ENCODE measurements at regions not wholly inside any gene's neighbourhood (a gene's known extent, or its start where the extent isn't known, plus 50 kb on each side); places are given as distances from the start of the nearest gene placed in this dataset.
A peak's percentile ranks its signal among the peaks of the same experiment; 100 is the strongest.

DNA sequence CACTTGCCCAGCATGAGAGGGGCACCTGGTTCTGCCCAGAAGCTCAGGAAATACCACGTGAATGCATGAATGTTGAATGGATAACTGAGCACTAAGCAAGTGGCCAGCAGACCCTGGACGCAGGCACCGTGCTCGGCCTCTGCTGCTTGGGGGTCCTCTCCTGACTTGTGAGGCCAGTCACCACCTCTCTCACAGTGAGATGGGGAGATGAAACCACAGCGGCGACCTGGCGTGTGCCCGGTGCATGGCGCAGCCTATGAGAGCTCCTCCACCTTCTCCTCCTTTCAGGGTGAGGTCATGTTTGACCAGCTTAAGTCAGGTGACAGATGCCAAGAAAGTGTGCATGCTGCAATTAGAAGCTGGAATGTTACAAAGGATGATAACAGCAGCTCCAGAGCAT lies 75.5 kb downstream of the HMX1 start:
- Mint-ChIP-seq H3K4me1 (no peaks in the 10 kb centered on the region), H3K27ac (no peak overlapping the region), H3K9me3 (no peaks in the 10 kb centered on the region), H3K36me3 (no peaks in the 10 kb centered on the region), H3K4me3 (no peak overlapping the region), H3K27me3 (no peaks in the 10 kb centered on the region)

DNA sequence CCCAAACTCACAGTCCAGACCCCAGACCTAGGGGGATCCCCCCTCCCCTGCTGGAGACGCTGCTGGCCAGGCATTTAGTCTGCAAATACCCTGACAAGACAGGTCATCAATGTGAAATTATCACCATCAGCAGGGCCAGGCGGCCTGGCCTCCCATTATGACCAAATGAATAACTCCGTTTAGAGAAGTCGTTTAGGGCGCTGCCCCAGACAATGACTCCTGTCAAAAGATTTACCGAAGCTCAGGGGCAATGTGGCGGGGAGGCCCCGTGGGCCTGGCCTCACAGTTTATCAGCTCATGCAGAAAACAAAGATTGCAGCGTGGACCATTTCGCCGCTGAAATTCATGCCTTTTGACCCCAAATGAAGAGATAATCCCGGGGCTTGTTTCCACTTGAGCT lies 76.5 kb downstream of the HMX1 start:
- H3K36me3 Mint-ChIP-seq: no peaks in the 10 kb centered on the region
- no peak overlapping the region for H3K27ac Mint-ChIP-seq
- H3K9me3 Mint-ChIP-seq: no peaks in the 10 kb centered on the region
- no peaks in the 10 kb centered on the region for H3K27me3 Mint-ChIP-seq
- no peak overlapping the region for H3K4me3 Mint-ChIP-seq
- H3K4me1 Mint-ChIP-seq: no peaks in the 10 kb centered on the region

GRCh38 chr4:8794491-8794890 lies 77.1 kb downstream of the HMX1 start:
- Mint-ChIP-seq H3K4me3 (no peak overlapping the region), H3K27ac (no peak overlapping the region), H3K27me3 (no peaks in the 10 kb centered on the region), H3K4me1 (no peaks in the 10 kb centered on the region), H3K36me3 (no peaks in the 10 kb centered on the region), H3K9me3 (no peaks in the 10 kb centered on the region)

GRCh38 chr4:8793571-8794160 lies 78.0 kb downstream of the HMX1 start:
- H3K27ac Mint-ChIP-seq: no peak overlapping the region
- H3K4me1 Mint-ChIP-seq: no peaks in the 10 kb centered on the region
- no peaks in the 10 kb centered on the region for H3K27me3 Mint-ChIP-seq
- peak overlapping the region in 1 of 4 donors; percentile 17 for H3K4me3 Mint-ChIP-seq
- H3K9me3 Mint-ChIP-seq: no peaks in the 10 kb centered on the region
- H3K36me3 Mint-ChIP-seq: no peaks in the 10 kb centered on the region

- no peaks in the 10 kb centered on the region for H3K36me3 Mint-ChIP-seq
Observed at GRCh38 chr4:8792491-8792890, 79.1 kb downstream of the HMX1 start.

DNA sequence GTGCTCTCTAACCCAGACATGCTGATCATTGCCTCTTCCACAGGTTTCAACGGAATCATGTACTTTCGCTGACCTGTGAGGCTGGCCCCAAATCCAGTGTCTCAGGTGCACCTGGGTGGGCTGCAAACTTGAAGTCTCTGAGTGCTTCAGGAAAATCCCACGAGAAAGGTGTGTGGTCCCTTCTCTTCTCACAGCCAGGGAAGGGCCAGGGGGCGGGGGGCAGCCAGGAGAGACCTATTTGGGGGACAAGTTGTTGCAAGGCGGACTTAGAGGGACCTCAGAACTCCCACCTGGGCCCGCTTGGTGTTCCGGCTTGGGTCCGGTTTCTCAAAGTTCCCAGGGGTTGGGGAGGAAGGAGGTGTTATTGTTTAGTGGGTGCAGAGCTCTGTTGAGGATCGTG lies 80.0 kb downstream of the HMX1 start:
- Mint-ChIP-seq H3K27ac (no peak overlapping the region), H3K36me3 (no peaks in the 10 kb centered on the region), H3K9me3 (no peaks in the 10 kb centered on the region), H3K27me3 (no peaks in the 10 kb centered on the region), H3K4me3 (no peak overlapping the region), H3K4me1 (no peaks in the 10 kb centered on the region)

More at GRCh38 chr4:8792491-8792890, 79.1 kb downstream of the HMX1 start:
- Mint-ChIP-seq H3K4me3 (no peak overlapping the region), H3K9me3 (no peaks in the 10 kb centered on the region), H3K27ac (no peak overlapping the region), H3K4me1 (no peaks in the 10 kb centered on the region), H3K27me3 (no peaks in the 10 kb centered on the region)

GRCh38 chr4:8790749-8791148 lies 80.9 kb downstream of the HMX1 start:
- no peaks in the 10 kb centered on the region for H3K27me3 Mint-ChIP-seq
- H3K27ac Mint-ChIP-seq: no peak overlapping the region
- H3K9me3 Mint-ChIP-seq: no peaks in the 10 kb centered on the region
- H3K4me3 Mint-ChIP-seq: no peak overlapping the region
- no peaks in the 10 kb centered on the region for H3K36me3 Mint-ChIP-seq
- no peaks in the 10 kb centered on the region for H3K4me1 Mint-ChIP-seq

- Mint-ChIP-seq H3K4me1 (no peaks in the 10 kb centered on the region), H3K36me3 (no peaks in the 10 kb centered on the region), H3K9me3 (no peaks in the 10 kb centered on the region), H3K4me3 (no peak overlapping the region), H3K27ac (no peak overlapping the region), H3K27me3 (no peaks in the 10 kb centered on the region)
Observed at GRCh38 chr4:8788174-8788573, 83.5 kb downstream of the HMX1 start.

DNA sequence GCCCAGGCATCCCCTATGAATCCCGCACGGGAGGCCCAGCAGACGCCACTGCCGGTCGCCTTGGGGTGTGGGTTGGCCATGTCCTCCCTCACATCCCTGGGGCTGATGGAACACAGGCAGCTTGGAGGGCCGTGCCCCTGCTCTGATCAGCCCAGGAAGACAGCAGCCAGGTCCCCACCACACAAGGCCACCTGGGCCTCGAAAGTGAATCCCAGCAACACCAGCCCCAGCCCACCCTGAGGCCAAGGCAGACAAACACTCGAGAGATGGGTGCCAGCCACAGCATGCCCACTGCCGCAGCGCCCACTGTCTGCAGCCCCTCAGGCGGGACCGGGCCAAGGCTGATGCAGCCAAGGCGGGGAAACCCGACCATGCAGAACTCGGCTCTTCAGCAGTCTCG lies 85.5 kb downstream of the HMX1 start:
- H3K27me3 Mint-ChIP-seq: no peaks in the 10 kb centered on the region
- no peaks in the 10 kb centered on the region for H3K4me1 Mint-ChIP-seq
- no peak overlapping the region for H3K27ac Mint-ChIP-seq
- H3K4me3 Mint-ChIP-seq: no peak overlapping the region
- H3K9me3 Mint-ChIP-seq: no peaks in the 10 kb centered on the region
- H3K36me3 Mint-ChIP-seq: no peaks in the 10 kb centered on the region

DNA sequence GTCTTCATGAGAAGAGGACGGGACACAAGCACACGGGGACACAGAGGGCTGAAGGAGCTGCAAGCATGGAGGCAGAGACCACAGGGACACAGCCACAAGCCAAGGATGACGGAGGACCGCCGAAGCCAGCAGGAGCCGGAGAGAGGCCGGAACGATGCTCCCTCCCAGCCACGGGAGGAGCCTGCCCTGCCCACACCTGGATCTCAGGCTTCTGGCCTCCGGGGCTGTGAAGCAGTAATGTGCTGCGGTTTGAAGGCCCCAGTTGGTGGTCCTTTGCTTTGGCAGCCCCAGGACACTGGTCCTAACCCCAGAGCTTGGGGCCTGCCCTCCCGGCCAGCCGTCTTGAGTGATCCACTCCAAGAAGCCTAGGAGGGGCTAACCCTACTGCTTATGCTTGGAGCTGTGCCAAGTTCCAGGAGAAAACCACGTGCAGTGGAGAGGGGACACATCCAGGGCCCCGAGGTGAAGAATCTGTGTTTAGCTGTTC lies 85.9 kb downstream of the HMX1 start:
- Mint-ChIP-seq H3K27me3 (no peaks in the 10 kb centered on the region), H3K36me3 (no peaks in the 10 kb centered on the region), H3K4me1 (no peaks in the 10 kb centered on the region), H3K9me3 (no peaks in the 10 kb centered on the region), H3K4me3 (no peak overlapping the region), H3K27ac (no peak overlapping the region)

- Mint-ChIP-seq H3K9me3 (no peaks in the 10 kb centered on the region), H3K4me3 (no peak overlapping the region), H3K36me3 (no peaks in the 10 kb centered on the region), H3K27ac (no peak overlapping the region), H3K4me1 (no peaks in the 10 kb centered on the region), H3K27me3 (no peaks in the 10 kb centered on the region)
Observed at GRCh38 chr4:8783736-8784135, 87.9 kb downstream of the HMX1 start.

- H3K27me3 Mint-ChIP-seq: no peaks in the 10 kb centered on the region
- no peaks in the 10 kb centered on the region for H3K36me3 Mint-ChIP-seq
- H3K9me3 Mint-ChIP-seq: no peaks in the 10 kb centered on the region
- H3K27ac Mint-ChIP-seq: no peak overlapping the region
- H3K4me1 Mint-ChIP-seq: no peaks in the 10 kb centered on the region
- no peak overlapping the region for H3K4me3 Mint-ChIP-seq
Observed at GRCh38 chr4:8782135-8782534, 89.5 kb downstream of the HMX1 start.

DNA sequence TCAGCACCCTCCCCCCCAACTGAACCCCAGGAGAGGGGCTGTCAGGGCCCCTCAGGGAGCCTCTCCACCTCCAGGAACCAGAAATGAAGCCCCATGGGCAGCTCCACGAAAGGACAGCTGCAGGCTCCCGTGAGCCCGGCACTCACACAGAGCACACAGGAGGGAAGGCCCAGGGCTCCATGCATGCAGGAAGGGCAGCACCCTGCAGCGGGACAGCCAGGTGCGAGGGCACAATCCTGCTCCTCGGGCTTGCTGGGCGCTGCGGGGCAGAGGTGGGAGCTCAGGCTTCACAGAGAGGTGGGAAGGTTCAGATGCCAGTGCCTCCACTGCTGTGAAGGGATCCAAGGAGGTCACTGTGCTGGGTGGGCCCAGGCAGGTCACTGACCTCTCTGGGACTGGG lies 90.0 kb downstream of the HMX1 start:
- Mint-ChIP-seq H3K27me3 (no peaks in the 10 kb centered on the region), H3K27ac (no peak overlapping the region), H3K4me1 (no peaks in the 10 kb centered on the region)

GRCh38 chr4:8780596-8781368 lies 90.9 kb downstream of the HMX1 start:
- H3K36me3 Mint-ChIP-seq: no peaks in the 10 kb centered on the region
- no peaks in the 10 kb centered on the region for H3K9me3 Mint-ChIP-seq
- H3K27me3 Mint-ChIP-seq: no peaks in the 10 kb centered on the region
- no peak overlapping the region for H3K4me3 Mint-ChIP-seq
- H3K4me1 Mint-ChIP-seq: no peaks in the 10 kb centered on the region
- no peak overlapping the region for H3K27ac Mint-ChIP-seq

More for the DNA sequence above, 90.0 kb downstream of the HMX1 start:
- no peaks in the 10 kb centered on the region for H3K36me3 Mint-ChIP-seq
- no peaks in the 10 kb centered on the region for H3K9me3 Mint-ChIP-seq
- no peak overlapping the region for H3K4me3 Mint-ChIP-seq

- Mint-ChIP-seq H3K9me3 (no peaks in the 10 kb centered on the region), H3K36me3 (no peaks in the 10 kb centered on the region), H3K27me3 (no peaks in the 10 kb centered on the region), H3K4me3 (no peak overlapping the region), H3K4me1 (no peaks in the 10 kb centered on the region), H3K27ac (no peak overlapping the region)
Observed at GRCh38 chr4:8780086-8780485, 91.6 kb downstream of the HMX1 start.

GRCh38 chr4:8779490-8779932 lies 92.1 kb downstream of the HMX1 start:
- Mint-ChIP-seq H3K4me1 (no peaks in the 10 kb centered on the region), H3K4me3 (no peak overlapping the region), H3K36me3 (no peaks in the 10 kb centered on the region), H3K27ac (no peak overlapping the region), H3K27me3 (no peaks in the 10 kb centered on the region), H3K9me3 (no peaks in the 10 kb centered on the region)

All from IgD-negative memory B cell (primary cell).